CD4-positive, alpha-beta T cell (primary cell): ENCODE measurements at regions not wholly inside any gene's neighbourhood (a gene's known extent, or its start where the extent isn't known, plus 50 kb on each side); places are given as distances from the start of the nearest gene placed in this dataset.

Experiments used
- ATAC-seq: fragments of 200-7000 bp; cut with Tn5 transposase; one replicate; pipeline ENCODE4 v1.10.0; 2022; ENCODE audit warnings: mild to moderate bottlenecking; ENCODE audit not compliant: poor library complexity
- CTCF ChIA-PET: fragments of 350-600 bp; sonication (Branson Sonifier 250); formaldehyde crosslinking; loops from one replicate; lab custom pipeline; 2021; ENCODE audit warnings: antibody characterized with exemption, inconsistent platforms; lab: Charles Lee
- POLR2A ChIA-PET: fragments of 350-600 bp; sonication (Branson Sonifier 250); formaldehyde crosslinking; loops from one replicate; lab custom pipeline; 2021; ENCODE audit warnings: antibody characterized with exemption, inconsistent platforms; lab: Charles Lee
- DNase-seq, 14 experiments: peaks; one replicate each; pipeline ENCODE4 v3.0.0-alpha.2; 2013 to 2020; ENCODE audit warnings: mixed read lengths in 2 of 14
- H3K27ac ChIP-seq, 2 donors: one replicate each; pipeline versions ENCODE4 v1.5.1 to v1.7.0; 2013; ENCODE audit warnings: low read length in 2 of 2, low read depth in 1 of 2, mild to moderate bottlenecking in 1 of 2
- H3K27me3 ChIP-seq, 2 experiments: 1 replicate in 1 of 2; 2 replicates in 1 of 2; pipeline versions ENCODE4 v1.6.1 to v1.7.0; 2013; ENCODE audit warnings: low read length in 2 of 2, control low read depth in 1 of 2, mild to moderate bottlenecking in 1 of 2, moderate library complexity in 1 of 2; ENCODE audit not compliant: insufficient read depth in 2 of 2, control insufficient read depth in 1 of 2
- H3K36me3 ChIP-seq: one replicate; pipeline ENCODE4 v1.6.1; 2013; ENCODE audit warnings: low read length, control low read depth; ENCODE audit not compliant: insufficient read depth
- H3K4me1 ChIP-seq: one replicate; pipeline ENCODE4 v1.6.1; 2013; ENCODE audit warnings: low read length, control low read depth; ENCODE audit not compliant: insufficient read depth
- H3K4me3 ChIP-seq: one replicate; pipeline ENCODE4 v1.5.1; 2013; ENCODE audit warnings: mild to moderate bottlenecking, low read length, moderate library complexity
- H3K9me3 ChIP-seq, 2 experiments: 1 replicate in 1 of 2; 2 replicates in 1 of 2; pipeline versions ENCODE4 v1.6.1 to v1.7.0; 2013; ENCODE audit warnings: low read length in 2 of 2, mild to moderate bottlenecking in 2 of 2, control low read depth in 1 of 2, moderate library complexity in 1 of 2; ENCODE audit not compliant: control insufficient read depth in 1 of 2, insufficient read depth in 1 of 2
- H3K27ac Mint-ChIP-seq: one replicate; pipeline ENCODE4 v1.8.0; 2020; ENCODE audit warnings: mixed read lengths
- H3K27me3 Mint-ChIP-seq: one replicate; pipeline ENCODE4 v1.8.0; 2021; ENCODE audit warnings: mixed read lengths
- H3K36me3 Mint-ChIP-seq: one replicate; pipeline ENCODE4 v1.8.0; 2021; ENCODE audit warnings: low read depth, mixed read lengths
- H3K4me1 Mint-ChIP-seq: one replicate; pipeline ENCODE4 v1.8.0; 2021; ENCODE audit warnings: low read depth, mixed read lengths
- H3K4me3 Mint-ChIP-seq: one replicate; pipeline ENCODE4 v1.8.0; 2020; ENCODE audit warnings: mild to moderate bottlenecking, mixed read lengths
- H3K9me3 Mint-ChIP-seq: one replicate; pipeline ENCODE4 v1.8.0; 2020; ENCODE audit warnings: mixed read lengths
- intact Hi-C, 2 experiments: fragments of 100-400 bp; cut with DNase I in 1 of 2; cut with micrococcal nuclease in 1 of 2; formaldehyde crosslinking; loops; one replicate each; pipeline versions ENCODE4 v1.15.1 to v1.9.0; 2023 to 2025; cut with DNase I, micrococcal nuclease
- TF ChIP-seq, protein P1 (sequence below): fragments of 200-600 bp; IDR thresholded peaks from one replicate; pipeline ENCODE4 v1.8.0; 2022; ENCODE audit warnings: antibody characterized with exemption, mild to moderate bottlenecking

DNA sequence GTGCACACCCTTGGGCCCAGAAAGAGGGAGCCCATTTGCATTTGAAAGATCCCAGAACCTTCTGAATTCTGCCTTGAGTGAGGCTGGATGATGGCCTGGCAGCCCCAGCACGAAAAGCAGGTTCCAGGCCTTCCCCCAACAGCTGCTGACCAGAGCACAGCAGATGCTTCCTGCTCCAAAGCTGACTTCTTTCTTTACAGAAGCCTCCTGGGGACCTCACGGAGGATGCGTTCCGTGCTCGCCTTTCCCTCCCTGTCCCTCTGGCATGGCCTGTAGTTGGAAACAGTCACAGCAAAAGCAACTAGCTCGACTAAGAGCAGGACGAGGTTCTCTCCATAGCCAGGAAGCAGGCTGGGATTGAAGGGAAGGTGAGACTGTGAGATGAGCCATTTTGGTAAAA, 107.7 kb upstream of the B3GAT1 start:
- no peaks in the 10 kb centered on the region for H3K4me1 Mint-ChIP-seq
- H3K4me3 Mint-ChIP-seq = no peak overlapping the region
- ChIA-PET CTCF (no interaction called here), POLR2A (no interaction called here)
- no peak overlapping the region for H3K27ac ChIP-seq
- intact Hi-C loops = no loop called here
- no peak for DNase-seq
- H3K27ac Mint-ChIP-seq = no peak overlapping the region
- ATAC-seq = no peak
- no peaks in the 10 kb centered on the region for H3K36me3 ChIP-seq
- H3K4me1 ChIP-seq = no peaks in the 10 kb centered on the region
- TF ChIP-seq, protein P1, sequence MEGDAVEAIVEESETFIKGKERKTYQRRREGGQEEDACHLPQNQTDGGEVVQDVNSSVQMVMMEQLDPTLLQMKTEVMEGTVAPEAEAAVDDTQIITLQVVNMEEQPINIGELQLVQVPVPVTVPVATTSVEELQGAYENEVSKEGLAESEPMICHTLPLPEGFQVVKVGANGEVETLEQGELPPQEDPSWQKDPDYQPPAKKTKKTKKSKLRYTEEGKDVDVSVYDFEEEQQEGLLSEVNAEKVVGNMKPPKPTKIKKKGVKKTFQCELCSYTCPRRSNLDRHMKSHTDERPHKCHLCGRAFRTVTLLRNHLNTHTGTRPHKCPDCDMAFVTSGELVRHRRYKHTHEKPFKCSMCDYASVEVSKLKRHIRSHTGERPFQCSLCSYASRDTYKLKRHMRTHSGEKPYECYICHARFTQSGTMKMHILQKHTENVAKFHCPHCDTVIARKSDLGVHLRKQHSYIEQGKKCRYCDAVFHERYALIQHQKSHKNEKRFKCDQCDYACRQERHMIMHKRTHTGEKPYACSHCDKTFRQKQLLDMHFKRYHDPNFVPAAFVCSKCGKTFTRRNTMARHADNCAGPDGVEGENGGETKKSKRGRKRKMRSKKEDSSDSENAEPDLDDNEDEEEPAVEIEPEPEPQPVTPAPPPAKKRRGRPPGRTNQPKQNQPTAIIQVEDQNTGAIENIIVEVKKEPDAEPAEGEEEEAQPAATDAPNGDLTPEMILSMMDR = no peak
- no peak overlapping the region for H3K4me3 ChIP-seq
- peaks cover 8% of the 10 kb centered on the region for H3K27me3 Mint-ChIP-seq
- H3K9me3 Mint-ChIP-seq = no peaks in the 10 kb centered on the region
- H3K9me3 ChIP-seq = peaks cover 0 to 5% of the 10 kb centered on the region in 2 experiments
- H3K36me3 Mint-ChIP-seq = no peaks in the 10 kb centered on the region
- no peaks in the 10 kb centered on the region for H3K27me3 ChIP-seq

DNA sequence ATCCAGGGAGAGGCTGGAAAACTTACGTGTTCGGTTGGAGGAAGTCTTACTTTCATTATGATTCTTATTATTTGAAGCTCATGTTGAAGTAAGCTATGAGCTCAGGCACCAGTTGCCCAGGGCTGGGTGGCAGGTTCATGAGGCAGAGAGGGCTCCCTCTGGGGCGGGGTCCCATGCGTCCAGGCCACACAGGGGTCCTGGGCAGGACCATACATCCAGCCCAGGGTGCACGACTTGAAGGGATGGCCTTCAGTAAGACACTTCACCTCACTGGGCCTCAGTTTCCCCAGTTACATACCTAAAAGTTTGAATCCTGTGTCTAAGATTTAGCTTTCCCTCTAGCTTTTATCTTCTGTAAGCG, 107.3 kb upstream of the B3GAT1 start:
- peaks cover 8% of the 10 kb centered on the region for H3K27me3 Mint-ChIP-seq
- ATAC-seq (no peak), DNase-seq (no peak)
- H3K4me1 Mint-ChIP-seq = no peaks in the 10 kb centered on the region
- Histone ChIP-seq H3K27ac (no peak overlapping the region), H3K4me3 (no peak overlapping the region), H3K27me3 (no peaks in the 10 kb centered on the region), H3K9me3 (peaks cover 0 to 5% of the 10 kb centered on the region in 2 experiments), H3K36me3 (no peaks in the 10 kb centered on the region), H3K4me1 (no peaks in the 10 kb centered on the region)
- H3K4me3 Mint-ChIP-seq = no peak overlapping the region
- TF ChIP-seq, protein P1 = no peak
- H3K9me3 Mint-ChIP-seq = no peaks in the 10 kb centered on the region
- no peaks in the 10 kb centered on the region for H3K36me3 Mint-ChIP-seq
- CTCF ChIA-PET = no interaction called here
- H3K27ac Mint-ChIP-seq = no peak overlapping the region
- POLR2A ChIA-PET = no interaction called here
- intact Hi-C loops = no loop called here

DNA sequence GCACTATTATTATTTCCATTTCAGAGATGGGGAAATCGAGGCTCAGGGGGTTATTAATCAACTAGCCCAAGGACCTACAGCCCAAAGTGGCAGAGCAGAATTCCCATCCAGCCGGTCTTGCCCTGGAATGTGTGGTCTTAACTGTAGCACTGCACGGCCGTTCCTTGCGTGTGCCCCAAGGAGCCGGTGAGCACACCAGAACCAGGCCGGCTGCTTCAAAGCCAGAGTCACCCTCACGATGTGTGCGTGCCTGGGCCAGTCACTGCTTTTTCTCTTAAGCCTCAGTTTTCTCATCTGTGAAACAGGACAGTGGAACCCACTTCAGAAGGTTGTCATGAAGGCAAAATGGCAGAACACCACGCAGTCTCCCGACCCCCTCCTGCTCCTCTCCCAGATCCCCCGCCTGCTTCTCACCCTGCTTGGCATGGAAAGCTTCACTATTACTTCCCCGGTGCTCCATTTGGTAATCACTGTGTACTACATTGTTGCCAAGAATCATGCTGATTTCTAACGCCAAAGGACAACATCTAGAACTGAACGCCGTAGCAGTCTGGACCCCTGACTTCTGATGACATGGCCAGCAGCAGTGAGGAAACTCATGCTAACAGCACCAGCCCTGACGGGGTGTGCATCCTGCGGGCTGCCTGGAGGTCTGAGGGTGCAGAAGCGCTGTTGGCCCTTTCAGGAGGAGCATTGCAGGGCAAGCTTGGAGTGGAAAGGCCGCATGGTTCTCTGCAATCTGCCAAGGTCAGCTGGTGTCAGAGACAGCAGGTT, 106.8 kb upstream of the B3GAT1 start:
- H3K36me3 Mint-ChIP-seq = no peaks in the 10 kb centered on the region
- no peak overlapping the region for H3K4me3 ChIP-seq
- no peaks in the 10 kb centered on the region for H3K27me3 ChIP-seq
- TF ChIP-seq, protein P1 = no peak
- H3K4me3 Mint-ChIP-seq = no peak overlapping the region
- no peak for ATAC-seq
- H3K27ac Mint-ChIP-seq = no peak overlapping the region
- DNase-seq = no peak
- no peaks in the 10 kb centered on the region for H3K4me1 Mint-ChIP-seq
- H3K27me3 Mint-ChIP-seq = peaks cover 8% of the 10 kb centered on the region
- no peaks in the 10 kb centered on the region for H3K36me3 ChIP-seq
- ChIA-PET CTCF (no interaction called here), POLR2A (no interaction called here)
- no peaks in the 10 kb centered on the region for H3K4me1 ChIP-seq
- H3K9me3 ChIP-seq = peaks cover 0 to 5% of the 10 kb centered on the region in 2 experiments
- H3K27ac ChIP-seq = no peak overlapping the region
- no peaks in the 10 kb centered on the region for H3K9me3 Mint-ChIP-seq
- intact Hi-C loops = no loop called here
